HG02840 (cell line): ENCODE measurements at regions not wholly inside any gene's neighbourhood (a gene's known extent, or its start where the extent isn't known, plus 50 kb on each side); places are given as distances from the start of the nearest gene placed in this dataset.
"Not testable (repeated sequence)": the region's sequence is repeated elsewhere in the genome, so short reads cannot be mapped to it uniquely, and the experiment has no call there.

ENCODE experiments used
- ATAC-seq: cut with Tn5 transposase; IDR thresholded peaks from one replicate; pipeline ENCODE4 v1.9.1; 2021; ENCODE audit warnings: mild to moderate bottlenecking, moderate library complexity, moderate number of reproducible peaks; ENCODE audit not compliant: unreplicated experiment, low FRiP score

GRCh38 chr1:172795741-172796140, 136.8 kb downstream of the FASLG start:
- ATAC-seq, result no peak

- not testable (repeated sequence) for ATAC-seq
Measured at GRCh38 chr1:172799804-172800203, 140.9 kb downstream of the FASLG start.

GRCh38 chr1:172801771-172802322, 142.9 kb downstream of the FASLG start:
- ATAC-seq, result no peak

GRCh38 chr1:172809750-172810149, 150.8 kb downstream of the FASLG start:
- no peak for ATAC-seq

GRCh38 chr1:172810480-172811175, 151.7 kb downstream of the FASLG start:
- no peak for ATAC-seq

GRCh38 chr1:172811694-172812093, 152.8 kb downstream of the FASLG start:
- no peak for ATAC-seq

- no peak for ATAC-seq
Measured at GRCh38 chr1:172812118-172812517, 153.2 kb downstream of the FASLG start.

GRCh38 chr1:172813330-172813729, 154.4 kb downstream of the FASLG start:
- ATAC-seq, result no peak

GRCh38 chr1:172814428-172814827, 155.5 kb downstream of the FASLG start:
- no peak for ATAC-seq

- no peak for ATAC-seq
Measured at GRCh38 chr1:172815740-172816139, 156.8 kb downstream of the FASLG start.

- ATAC-seq, result peak; percentile 97
Measured at GRCh38 chr1:172818841-172819527, 160.1 kb downstream of the FASLG start.

- ATAC-seq, result no peak
Measured at GRCh38 chr1:172820475-172821158, 161.7 kb downstream of the FASLG start.

GRCh38 chr1:172821609-172822274, 162.8 kb downstream of the FASLG start:
- ATAC-seq, result no peak

- no peak for ATAC-seq
Measured at GRCh38 chr1:172822886-172823285, 164.0 kb downstream of the FASLG start.

- no peak for ATAC-seq
Measured at GRCh38 chr1:172823534-172823933, 164.6 kb downstream of the FASLG start.

- ATAC-seq, result no peak
Measured at GRCh38 chr1:172824209-172824608, 165.3 kb downstream of the FASLG start.

- ATAC-seq, result no peak
Measured at GRCh38 chr1:172826096-172826741, 167.3 kb downstream of the FASLG start.

- ATAC-seq, result no peak
Measured at GRCh38 chr1:172827301-172827700, 168.4 kb downstream of the FASLG start.

- no peak for ATAC-seq
Measured at GRCh38 chr1:172827841-172828240, 168.9 kb downstream of the FASLG start.

- no peak for ATAC-seq
Measured at GRCh38 chr1:172832006-172832725, 173.3 kb downstream of the FASLG start.
